Thyroid gland (tissue), 4 donors: ENCODE measurements at regions not wholly inside any gene's neighbourhood (a gene's known extent, or its start where the extent isn't known, plus 50 kb on each side); places are given as distances from the start of the nearest gene placed in this dataset.

ENCODE experiments used
- DNase-seq, 2 donors: peaks; one replicate each; pipeline ENCODE4 v3.0.0-alpha.2; 2019
- H3K27ac ChIP-seq, 3 donors: fragments of 200-600 bp; sonication (generic); 1 replicate in 2 of 3; 2 replicates in 1 of 3; pipeline ENCODE4 v1.5.1; 2016 to 2019; ENCODE audit warnings: mild to moderate bottlenecking in 1 of 3, moderate library complexity in 1 of 3
- H3K27me3 ChIP-seq: fragments of 200-600 bp; sonication (generic); one replicate; pipeline ENCODE4 v1.5.1; 2019
- H3K36me3 ChIP-seq, 2 donors: fragments of 200-600 bp; sonication (generic); one replicate each; pipeline ENCODE4 v1.5.1; 2016 to 2019
- H3K4me1 ChIP-seq, 2 donors: fragments of 200-600 bp; sonication (generic); one replicate each; pipeline ENCODE4 v1.5.1; 2017 to 2019
- H3K4me3 ChIP-seq, 3 donors: fragments of 200-600 bp; sonication (generic); replicated peaks in 1 of 3; 1 replicate in 2 of 3; 2 replicates in 1 of 3; pipeline ENCODE4 v1.5.1; 2016; ENCODE audit warnings: mild to moderate bottlenecking in 1 of 3
- H3K9me3 ChIP-seq: fragments of 200-600 bp; sonication (generic); one replicate; pipeline ENCODE4 v1.5.1; 2017
- CTCF ChIP-seq, 6 experiments: fragments of 200-600 bp in 3 of 6; fragments of 450-650 bp in 3 of 6; sonication (generic) in 3 of 6; IDR thresholded peaks; one replicate each; pipeline ENCODE4 v1.5.1; 2016 to 2019; ENCODE audit warnings: antibody characterized with exemption in 6 of 6, mild to moderate bottlenecking in 2 of 6, inconsistent platforms in 1 of 6, moderate library complexity in 1 of 6
- POLR2A ChIP-seq, 2 donors: fragments of 450-650 bp; IDR thresholded peaks; one replicate each; pipeline ENCODE4 v1.6.1; 2017; ENCODE audit warnings: antibody characterized with exemption in 2 of 2, mild to moderate bottlenecking in 2 of 2, moderate library complexity in 1 of 2
- WGBS, 2 donors: methylation state at CpG; one replicate each; pipeline ENCODE4 v1.1.5; 2017; 5-methylcytosine and 5-hydroxymethylcytosine counted together
- intact Hi-C: fragments of 100-400 bp; cut with DNase I; formaldehyde crosslinking; loops from one replicate; pipeline ENCODE4 v1.15.1; 2023

- H3K9me3 ChIP-seq = no peaks in the 10 kb centered on the region
- TF ChIP-seq CTCF (IDR thresholded peaks at IDR 0.05) (no peak), POLR2A (IDR thresholded peaks at IDR 0.05) (no peak)
- H3K36me3 ChIP-seq = no peaks in the 10 kb centered on the region
- H3K27ac ChIP-seq = no peak overlapping the region
- H3K4me1 ChIP-seq = no peaks in the 10 kb centered on the region
- WGBS, 2 donors = 71 to 88% methylated on average over 1 of the region's 1 CpG
- no peak for DNase-seq
- H3K27me3 ChIP-seq = no peaks in the 10 kb centered on the region
- intact Hi-C loops = no loop called here
- H3K4me3 ChIP-seq = no peak overlapping the region
Measured at GRCh38 chr1:65512967-65513780, 92.7 kb downstream of the LEPR start.

- H3K9me3 ChIP-seq = no peaks in the 10 kb centered on the region
- no peak for TF ChIP-seq POLR2A (IDR thresholded peaks at IDR 0.05)
- TF ChIP-seq CTCF (IDR thresholded peaks at IDR 0.05) = no peak
Measured at GRCh38 chr1:65514041-65514440, 93.6 kb downstream of the LEPR start.

GRCh38 chr1:65524931-65525265 lies 104.4 kb downstream of the LEPR start:
- WGBS, 2 donors = 25 to 35% methylated on average over 5 of the region's 5 CpGs
- peak overlapping the region in 1 of 3 donors; percentile 44 for H3K4me3 ChIP-seq
- no peaks in the 10 kb centered on the region for H3K36me3 ChIP-seq
- H3K4me1 ChIP-seq = peaks cover 5 to 10% of the 10 kb centered on the region in 2 donors
- H3K27me3 ChIP-seq = no peaks in the 10 kb centered on the region
- peak overlapping the region in 1 of 3 donors; percentile 51 for H3K27ac ChIP-seq
- TF ChIP-seq CTCF (IDR thresholded peaks at IDR 0.05) = no peak
- no peak for DNase-seq
- H3K9me3 ChIP-seq = no peaks in the 10 kb centered on the region
- intact Hi-C loops = no loop called here

More at GRCh38 chr1:65514041-65514440, 93.6 kb downstream of the LEPR start:
- H3K27me3 ChIP-seq = no peaks in the 10 kb centered on the region
- no peak overlapping the region for H3K27ac ChIP-seq
- H3K4me1 ChIP-seq = no peaks in the 10 kb centered on the region
- no peak overlapping the region for H3K4me3 ChIP-seq
- 73 to 75% methylated on average over 2 of the region's 2 CpGs for WGBS, 2 donors
- DNase-seq = no peak
- intact Hi-C loops = no loop called here
- H3K36me3 ChIP-seq = no peaks in the 10 kb centered on the region

- Histone ChIP-seq H3K9me3 (no peaks in the 10 kb centered on the region), H3K36me3 (no peaks in the 10 kb centered on the region), H3K4me1 (peaks cover 5 to 10% of the 10 kb centered on the region in 2 donors), H3K27me3 (no peaks in the 10 kb centered on the region), H3K27ac (peak overlapping the region in 2 of 3 donors; percentile 50 to 51), H3K4me3 (peak overlapping the region in 2 of 3 donors; percentile 18 to 44)
- 2 to 3% methylated on average over 25 to 31 of the region's 87 CpGs for WGBS, 2 donors
- peak; percentile 2 to 3 for DNase-seq
- intact Hi-C loops = no loop called here
- TF ChIP-seq POLR2A (IDR thresholded peaks at IDR 0.05) (no peak), CTCF (IDR thresholded peaks at IDR 0.05) (no peak)
Measured at GRCh38 chr1:65525266-65526048, 105.0 kb downstream of the LEPR start.
